SKM-1 (cell line): ENCODE measurements at regions not wholly inside any gene's neighbourhood (a gene's known extent, or its start where the extent isn't known, plus 50 kb on each side); places are given as distances from the start of the nearest gene placed in this dataset.
"Not testable (repeated sequence)": the region's sequence is repeated elsewhere in the genome, so short reads cannot be mapped to it uniquely, and the experiment has no call there.

ENCODE experiments used
- DNase-seq: peaks from one replicate; lab custom pipeline; 2025; ENCODE audit not compliant: unreplicated experiment; lab: John Stamatoyannopoulos, UW

GRCh38 chr3:86887876-86888275 is 103.1 kb downstream of the VGLL3 start:
- DNase-seq: no peak

- no peak for DNase-seq
Measured at GRCh38 chr3:86880066-86880465, 110.9 kb downstream of the VGLL3 start.

- DNase-seq: not testable (repeated sequence)
Measured at GRCh38 chr3:86876504-86877181, 114.3 kb downstream of the VGLL3 start.

- DNase-seq: not testable (repeated sequence)
Measured at GRCh38 chr3:86874790-86875189, 116.2 kb downstream of the VGLL3 start.

GRCh38 chr3:86869566-86869965 is 121.4 kb downstream of the VGLL3 start:
- DNase-seq: no peak

GRCh38 chr3:86867982-86868381 is 123.0 kb downstream of the VGLL3 start:
- DNase-seq: no peak

- DNase-seq: no peak
Measured at GRCh38 chr3:86865506-86865905, 125.4 kb downstream of the VGLL3 start.

- no peak for DNase-seq
Measured at GRCh38 chr3:86856711-86857110, 134.2 kb downstream of the VGLL3 start.

- DNase-seq: no peak
Measured at GRCh38 chr3:86849991-86850390, 141.0 kb downstream of the VGLL3 start.

- DNase-seq: no peak
Measured at GRCh38 chr3:86845726-86846125, 145.2 kb downstream of the VGLL3 start.

GRCh38 chr3:86838927-86839326 is 152.0 kb downstream of the VGLL3 start:
- no peak for DNase-seq

- DNase-seq: no peak
Measured at GRCh38 chr3:86837871-86838270, 153.1 kb downstream of the VGLL3 start.

GRCh38 chr3:86830566-86830965 is 160.4 kb downstream of the VGLL3 start:
- no peak for DNase-seq

- no peak for DNase-seq
Measured at GRCh38 chr3:86828751-86829150, 162.2 kb downstream of the VGLL3 start.

- DNase-seq: not testable (repeated sequence)
Measured at GRCh38 chr3:86827582-86827981, 163.4 kb downstream of the VGLL3 start.

GRCh38 chr3:86826292-86826691 is 164.7 kb downstream of the VGLL3 start:
- no peak for DNase-seq

GRCh38 chr3:86815880-86816279 is 175.1 kb downstream of the VGLL3 start:
- DNase-seq: no peak

- DNase-seq: no peak
Measured at GRCh38 chr3:86814918-86815655, 175.9 kb downstream of the VGLL3 start.

GRCh38 chr3:86814321-86814720 is 176.6 kb downstream of the VGLL3 start:
- DNase-seq: no peak

- DNase-seq: no peak
Measured at GRCh38 chr3:86801921-86802320, 189.0 kb downstream of the VGLL3 start.

- DNase-seq: no peak
Measured at GRCh38 chr3:86801066-86801465, 189.9 kb downstream of the VGLL3 start.

GRCh38 chr3:86800116-86800515 is 190.8 kb downstream of the VGLL3 start:
- no peak for DNase-seq

GRCh38 chr3:86797946-86798345 is 193.0 kb downstream of the VGLL3 start:
- DNase-seq: no peak
